Naive thymus-derived CD8-positive, alpha-beta T cell (primary cell): ENCODE measurements at regions not wholly inside any gene's neighbourhood (a gene's known extent, or its start where the extent isn't known, plus 50 kb on each side); places are given as distances from the start of the nearest gene placed in this dataset.
"Not testable (repeated sequence)": the region's sequence is repeated elsewhere in the genome, so short reads cannot be mapped to it uniquely, and the experiment has no call there.

Experiments used
- ATAC-seq, 2 donors: fragments of 150-1000 bp; cut with Tn5 transposase in 1 of 2; sonication (Bioruptor Pico), chemical (Tn5 transposase) in 1 of 2; 1 replicate in 1 of 2; 2 replicates in 1 of 2; pipeline ENCODE4 v1.10.0; 2021; ENCODE audit warnings: mild to moderate bottlenecking in 2 of 2, moderate library complexity in 2 of 2
- POLR2A ChIA-PET: fragments of 350-600 bp; sonication (Branson Sonifier 250); formaldehyde crosslinking; loops from one replicate; lab custom pipeline; 2021; ENCODE audit warnings: antibody characterized with exemption; lab: Charles Lee
- DNase-seq, 10 donors: peaks; one replicate each; pipeline versions ENCODE4 v3.0.0 to v3.0.0-alpha.2; 2020 to 2022
- H3K27ac Mint-ChIP-seq, 10 donors: one replicate each; pipeline ENCODE4 v1.8.0; 2020 to 2022; ENCODE audit warnings: mild to moderate bottlenecking in 10 of 10, mixed read lengths in 10 of 10, moderate library complexity in 4 of 10, inconsistent platforms in 1 of 10
- H3K27me3 Mint-ChIP-seq, 5 donors: one replicate each; pipeline ENCODE4 v1.8.0; 2021 to 2022; ENCODE audit warnings: mixed read lengths in 5 of 5
- H3K36me3 Mint-ChIP-seq, 3 donors: one replicate each; pipeline ENCODE4 v1.8.0; 2020 to 2022; ENCODE audit warnings: mixed read lengths in 3 of 3, mild to moderate bottlenecking in 2 of 3, inconsistent platforms in 1 of 3
- H3K4me1 Mint-ChIP-seq, 4 donors: one replicate each; pipeline ENCODE4 v1.8.0; 2021 to 2022; ENCODE audit warnings: mixed read lengths in 4 of 4
- H3K4me3 Mint-ChIP-seq, 10 donors: one replicate each; pipeline ENCODE4 v1.8.0; 2020 to 2022; ENCODE audit warnings: mild to moderate bottlenecking in 10 of 10, mixed read lengths in 10 of 10, moderate library complexity in 6 of 10, inconsistent platforms in 1 of 10
- H3K9me3 Mint-ChIP-seq, 9 donors: one replicate each; pipeline ENCODE4 v1.8.0; 2020 to 2022; ENCODE audit warnings: mixed read lengths in 9 of 9, mild to moderate bottlenecking in 3 of 9, inconsistent platforms in 1 of 9, moderate library complexity in 1 of 9

- H3K4me3 Mint-ChIP-seq, POLR2A ChIA-PET, H3K9me3 Mint-ChIP-seq, ATAC-seq, H3K27ac Mint-ChIP-seq, DNase-seq, H3K4me1 Mint-ChIP-seq, H3K36me3 Mint-ChIP-seq, H3K27me3 Mint-ChIP-seq: not testable (repeated sequence)
These were observed 93.8 kb upstream of the NBPF26 start for GRCh38 chr1:120629832-120630455.

- H3K4me3 Mint-ChIP-seq = not testable (repeated sequence)
These were observed 88.6 kb upstream of the NBPF26 start for GRCh38 chr1:120634816-120635806.

GRCh38 chr1:120640261-120641013 is 83.3 kb upstream of the NBPF26 start:
- H3K9me3 Mint-ChIP-seq, H3K4me3 Mint-ChIP-seq, ATAC-seq, POLR2A ChIA-PET, H3K27ac Mint-ChIP-seq, H3K4me1 Mint-ChIP-seq, H3K27me3 Mint-ChIP-seq, DNase-seq, H3K36me3 Mint-ChIP-seq: not testable (repeated sequence)

More at GRCh38 chr1:120634816-120635806, 88.6 kb upstream of the NBPF26 start:
- DNase-seq, ATAC-seq, H3K27ac Mint-ChIP-seq, H3K9me3 Mint-ChIP-seq, H3K27me3 Mint-ChIP-seq, H3K4me1 Mint-ChIP-seq, H3K36me3 Mint-ChIP-seq, POLR2A ChIA-PET: not testable (repeated sequence)

- H3K27ac Mint-ChIP-seq, DNase-seq, H3K4me3 Mint-ChIP-seq, ATAC-seq, H3K27me3 Mint-ChIP-seq, H3K4me1 Mint-ChIP-seq, H3K36me3 Mint-ChIP-seq, H3K9me3 Mint-ChIP-seq, POLR2A ChIA-PET: not testable (repeated sequence)
These were observed 82.8 kb upstream of the NBPF26 start for GRCh38 chr1:120641014-120641302.

- H3K36me3 Mint-ChIP-seq, H3K27me3 Mint-ChIP-seq, H3K9me3 Mint-ChIP-seq, H3K27ac Mint-ChIP-seq, POLR2A ChIA-PET, H3K4me1 Mint-ChIP-seq, DNase-seq, H3K4me3 Mint-ChIP-seq, ATAC-seq: not testable (repeated sequence)
These were observed 76.6 kb upstream of the NBPF26 start for GRCh38 chr1:120647182-120647581.

GRCh38 chr1:120648915-120649623 is 74.7 kb upstream of the NBPF26 start:
- H3K9me3 Mint-ChIP-seq, DNase-seq, H3K27me3 Mint-ChIP-seq, H3K4me3 Mint-ChIP-seq, H3K4me1 Mint-ChIP-seq, POLR2A ChIA-PET, H3K36me3 Mint-ChIP-seq, H3K27ac Mint-ChIP-seq, ATAC-seq: not testable (repeated sequence)

GRCh38 chr1:120649730-120650129 is 74.0 kb upstream of the NBPF26 start:
- H3K4me1 Mint-ChIP-seq, DNase-seq, H3K9me3 Mint-ChIP-seq, H3K4me3 Mint-ChIP-seq, H3K27ac Mint-ChIP-seq, H3K36me3 Mint-ChIP-seq, H3K27me3 Mint-ChIP-seq, POLR2A ChIA-PET, ATAC-seq: not testable (repeated sequence)

- H3K27ac Mint-ChIP-seq, H3K9me3 Mint-ChIP-seq, H3K4me3 Mint-ChIP-seq, H3K4me1 Mint-ChIP-seq, ATAC-seq, H3K36me3 Mint-ChIP-seq, POLR2A ChIA-PET, DNase-seq, H3K27me3 Mint-ChIP-seq: not testable (repeated sequence)
These were observed 69.6 kb upstream of the NBPF26 start for GRCh38 chr1:120654114-120654513.

- H3K4me3 Mint-ChIP-seq, H3K9me3 Mint-ChIP-seq: not testable (repeated sequence)
These were observed 68.4 kb upstream of the NBPF26 start for GRCh38 chr1:120655394-120655793.

GRCh38 chr1:120656116-120656515 is 67.6 kb upstream of the NBPF26 start:
- ATAC-seq, POLR2A ChIA-PET, H3K4me3 Mint-ChIP-seq: not testable (repeated sequence)

More at GRCh38 chr1:120655394-120655793, 68.4 kb upstream of the NBPF26 start:
- H3K36me3 Mint-ChIP-seq, H3K27me3 Mint-ChIP-seq, ATAC-seq, POLR2A ChIA-PET, H3K4me1 Mint-ChIP-seq, H3K27ac Mint-ChIP-seq, DNase-seq: not testable (repeated sequence)

GRCh38 chr1:120657804-120658203 is 65.9 kb upstream of the NBPF26 start:
- H3K4me3 Mint-ChIP-seq, H3K27me3 Mint-ChIP-seq, H3K9me3 Mint-ChIP-seq, H3K36me3 Mint-ChIP-seq, H3K27ac Mint-ChIP-seq, DNase-seq, ATAC-seq, POLR2A ChIA-PET, H3K4me1 Mint-ChIP-seq: not testable (repeated sequence)

More at GRCh38 chr1:120656116-120656515, 67.6 kb upstream of the NBPF26 start:
- not testable (repeated sequence) for H3K9me3 Mint-ChIP-seq, H3K27me3 Mint-ChIP-seq, DNase-seq, H3K27ac Mint-ChIP-seq, H3K4me1 Mint-ChIP-seq, H3K36me3 Mint-ChIP-seq

GRCh38 chr1:120658622-120659021 is 65.1 kb upstream of the NBPF26 start:
- H3K27ac Mint-ChIP-seq, POLR2A ChIA-PET, ATAC-seq, H3K27me3 Mint-ChIP-seq, H3K4me3 Mint-ChIP-seq, H3K4me1 Mint-ChIP-seq, DNase-seq, H3K36me3 Mint-ChIP-seq, H3K9me3 Mint-ChIP-seq: not testable (repeated sequence)
